ENCODE measurements at regions not wholly inside any gene's neighbourhood (a gene's known extent, or its start where the extent isn't known, plus 50 kb on each side); places are given as distances from the start of the nearest gene placed in this dataset.

DNA sequence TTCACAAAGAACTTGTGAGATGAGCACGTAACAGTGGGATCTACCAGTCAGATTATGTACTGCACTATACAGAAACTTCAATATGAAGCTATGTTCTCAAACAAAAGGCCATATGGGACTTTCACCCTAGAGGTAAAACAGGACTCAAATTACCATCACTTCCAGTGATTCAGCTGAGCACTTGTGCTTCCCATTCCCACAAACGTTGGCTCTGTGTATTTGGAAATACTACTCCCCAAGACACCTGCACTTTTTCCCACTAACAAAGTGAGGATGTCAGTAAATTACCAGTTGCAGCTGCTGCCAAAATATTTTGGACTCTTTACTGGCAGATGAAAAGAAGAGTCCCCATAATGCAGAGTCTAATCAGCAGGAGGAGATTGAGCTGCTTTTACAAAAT, 1570.1 kb downstream of the SI start:
- no TSS peak for BruUV-seq (replicated peaks)
- CTCF ChIA-PET (ENCODE audit: low intra/inter-chr PET ratio), result no interaction called here
- POLR2A ChIA-PET, result interaction anchor here (0.9 to 1.3 kb wide), 2 partner anchors 8 to 10 kb away, joined by 3 to 10 read pairs; no protein-coding TSS in a partner anchor

DNA sequence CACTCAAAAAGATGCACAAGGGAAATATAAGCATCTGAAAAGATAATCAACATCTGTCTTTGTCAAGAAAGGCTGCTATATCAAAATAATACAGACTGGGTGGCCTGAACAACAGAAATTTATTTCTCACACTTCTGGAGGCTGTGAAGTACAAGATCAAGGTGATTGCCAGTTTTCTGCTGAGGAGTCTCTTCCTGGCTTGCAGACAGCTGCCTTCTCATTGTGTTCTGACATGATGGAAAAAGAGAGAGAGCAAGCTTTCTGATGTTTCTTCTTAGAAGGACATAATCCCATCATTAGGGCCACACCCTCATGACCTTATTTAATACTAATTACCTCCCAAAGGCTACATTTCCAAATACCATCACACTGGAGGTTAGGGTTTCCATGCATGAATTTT, 1573.3 kb downstream of the SI start:
- no peaks in the 10 kb centered on the region for H4K20me1 ChIP-seq (replicated peaks; ENCODE audit: control insufficient read depth, insufficient read depth, low read length)
- H3K4me3 ChIP-seq, result no peak overlapping the region
- H3K9me3 ChIP-seq (replicated peaks; ENCODE audit: control insufficient read depth, insufficient read depth, low read depth, low read length), result no peaks in the 10 kb centered on the region
- no peak for TF ChIP-seq OTX1 (CRISPR knock-in tag; IDR thresholded peaks at IDR 0.05)
- no peaks in the 10 kb centered on the region for H3K9me1 ChIP-seq (ENCODE audit: control insufficient read depth, insufficient read depth, low read length)
- ATAC-seq, result no peak; the same call in 2 of the 3 replicates
- peaks cover 4% of the 10 kb centered on the region; the same call in 1 of the 3 replicates for H3K36me3 ChIP-seq (ENCODE audit: control insufficient read depth, insufficient read depth, low read length)
- BruUV-seq (replicated peaks), result no TSS peak
- in situ Hi-C loops (cut with MboI), result no loop called here
- intact Hi-C loops (cut with micrococcal nuclease), result no loop called here
- ChIA-PET POLR2A (no interaction called here), CTCF (ENCODE audit: low intra/inter-chr PET ratio) (no interaction called here)
- H3K4me2 ChIP-seq (ENCODE audit: insufficient read depth, low read length), result no peak overlapping the region
- no peak overlapping the region for H2AFZ ChIP-seq (ENCODE audit: low read depth, low read length)
- no peaks in the 10 kb centered on the region for H3K4me1 ChIP-seq (replicated peaks in 1 of 2; ENCODE audit: control insufficient read depth in 2 of 2, insufficient read depth in 2 of 2, low read length in 2 of 2)
- H3K79me2 ChIP-seq (ENCODE audit: control insufficient read depth, insufficient read depth, low read length), result peaks cover 55% of the 10 kb centered on the region
- no peak overlapping the region for H3K27ac ChIP-seq (ENCODE audit: extremely low read depth, low read depth, low read length)
- FAIRE-seq, result no peak
- H3K9ac ChIP-seq (ENCODE audit: insufficient read depth in 1 of 2, low read depth in 2 of 2, low read length in 2 of 2), result no peak overlapping the region
- no peak for DNase-seq (ENCODE audit: extremely low read depth in 1 of 4, low spot score in 3 of 4)
- H3K27me3 ChIP-seq (ENCODE audit: control insufficient read depth in 2 of 2, insufficient read depth in 2 of 2, low read length in 2 of 2), result no peaks in the 10 kb centered on the region

More for the DNA sequence above, 1570.1 kb downstream of the SI start:
- Histone ChIP-seq H3K4me3 (no peak overlapping the region), H3K9me3 (replicated peaks; ENCODE audit: control insufficient read depth, insufficient read depth, low read depth, low read length) (no peaks in the 10 kb centered on the region), H2AFZ (ENCODE audit: low read depth, low read length) (no peak overlapping the region), H4K20me1 (replicated peaks; ENCODE audit: control insufficient read depth, insufficient read depth, low read length) (no peaks in the 10 kb centered on the region), H3K4me2 (ENCODE audit: insufficient read depth, low read length) (no peak overlapping the region), H3K27ac (ENCODE audit: extremely low read depth, low read depth, low read length) (no peak overlapping the region), H3K9me1 (ENCODE audit: control insufficient read depth, insufficient read depth, low read length) (no peaks in the 10 kb centered on the region), H3K4me1 (replicated peaks in 1 of 2; ENCODE audit: control insufficient read depth in 2 of 2, insufficient read depth in 2 of 2, low read length in 2 of 2) (no peaks in the 10 kb centered on the region), H3K36me3 (ENCODE audit: control insufficient read depth, insufficient read depth, low read length) (peaks cover 8% of the 10 kb centered on the region; the same call in 1 of the 3 replicates), H3K27me3 (ENCODE audit: control insufficient read depth in 2 of 2, insufficient read depth in 2 of 2, low read length in 2 of 2) (no peaks in the 10 kb centered on the region), H3K79me2 (ENCODE audit: control insufficient read depth, insufficient read depth, low read length) (peaks cover 24% of the 10 kb centered on the region), H3K9ac (ENCODE audit: insufficient read depth in 1 of 2, low read depth in 2 of 2, low read length in 2 of 2) (no peak overlapping the region)
- ATAC-seq (peak; percentile 8; the same call in 2 of the 3 replicates), FAIRE-seq (no peak), DNase-seq (ENCODE audit: extremely low read depth in 1 of 4, low spot score in 3 of 4) (no peak)
- 20% methylated on average over 2 of the region's 2 CpGs for WGBS (ENCODE audit: insufficient coverage, low coverage, missing lambda C conversion rate)
- intact Hi-C loops (cut with micrococcal nuclease), result no loop called here
- TF ChIP-seq ZNF134 (CRISPR knock-in tag; conservative IDR thresholded peaks at IDR 0.05) (no peak), HMGN3 (IDR thresholded peaks at IDR 0.05; ENCODE audit: borderline replicate concordance, extremely low read depth, insufficient read length, low read depth, low read length) (no peak)
- in situ Hi-C loops (cut with MboI), result no loop called here
